Ascending aorta (tissue), 2 donors: ENCODE measurements at regions not wholly inside any gene's neighbourhood (a gene's known extent, or its start where the extent isn't known, plus 50 kb on each side); places are given as distances from the start of the nearest gene placed in this dataset.

Experiments used
- DNase-seq, 2 donors: peaks; one replicate each; pipeline ENCODE4 v3.0.0-alpha.2; 2019; ENCODE audit warnings: low spot score in 2 of 2
- H3K27ac ChIP-seq, 2 donors: fragments of 200-600 bp; sonication (generic); one replicate each; pipeline ENCODE4 v1.5.1; 2016 to 2017; ENCODE audit warnings: mild to moderate bottlenecking in 1 of 2
- H3K27me3 ChIP-seq: fragments of 200-600 bp; sonication (generic); one replicate; pipeline ENCODE4 v1.5.1; 2017
- H3K36me3 ChIP-seq, 2 donors: fragments of 200-600 bp; sonication (generic); one replicate each; pipeline ENCODE4 v1.5.1; 2016
- H3K4me1 ChIP-seq, 2 donors: fragments of 200-600 bp; sonication (generic); one replicate each; pipeline ENCODE4 v1.5.1; 2016 to 2017; ENCODE audit warnings: mild to moderate bottlenecking in 1 of 2
- H3K4me3 ChIP-seq, 2 donors: fragments of 200-600 bp; sonication (generic); one replicate each; pipeline ENCODE4 v1.5.1; 2016 to 2017; ENCODE audit warnings: mild to moderate bottlenecking in 1 of 2
- H3K9me3 ChIP-seq, 2 donors: fragments of 200-600 bp; sonication (generic); one replicate each; pipeline ENCODE4 v1.5.1; 2016
- intact Hi-C: fragments of 100-400 bp; cut with DNase I; formaldehyde crosslinking; loops from one replicate; pipeline ENCODE4 v1.15.1; 2023
- TF ChIP-seq, protein P1 (sequence below), 3 experiments: fragments of 200-600 bp in 2 of 3; fragments of 450-650 bp in 1 of 3; sonication (generic) in 2 of 3; IDR thresholded peaks; one replicate each; pipeline ENCODE4 v1.5.1; 2016 to 2019; ENCODE audit warnings: antibody characterized with exemption in 3 of 3, mild to moderate bottlenecking in 1 of 3, moderate library complexity in 1 of 3

DNA sequence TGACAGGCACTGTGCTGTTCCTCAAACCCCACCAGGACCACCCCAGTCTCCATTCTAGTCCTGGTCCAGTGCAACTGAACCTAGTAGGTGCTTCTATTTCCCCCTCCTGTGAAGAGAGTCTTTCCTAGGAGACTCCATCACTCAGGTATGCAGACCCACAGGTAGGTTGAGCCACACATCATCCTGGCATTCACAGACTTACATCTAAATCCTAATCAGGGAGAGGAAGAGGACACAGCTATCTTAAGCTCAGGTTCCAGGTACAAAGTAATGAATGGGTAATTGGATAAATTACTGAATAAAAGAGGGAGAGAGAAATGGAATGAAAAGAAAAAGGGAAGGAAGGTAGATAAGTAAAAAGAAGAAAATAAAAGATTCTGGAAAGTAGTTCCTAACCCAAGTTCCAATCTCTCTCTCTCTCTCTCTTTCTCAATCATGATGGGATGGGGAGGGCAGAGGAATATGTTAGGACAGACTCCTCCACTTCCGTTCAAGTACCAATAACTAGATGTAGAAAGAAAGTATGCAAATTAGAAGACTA lies 139.8 kb upstream of the NAMPT start:
- no peak overlapping the region for H3K4me3 ChIP-seq
- intact Hi-C loops: loop anchor here (2.0 kb wide), 1 partner anchor 140 kb away; the partner anchor contains the start of gene NAMPT
- H3K27ac ChIP-seq: peak overlapping the region in 1 of 2 donors; percentile 61

DNA sequence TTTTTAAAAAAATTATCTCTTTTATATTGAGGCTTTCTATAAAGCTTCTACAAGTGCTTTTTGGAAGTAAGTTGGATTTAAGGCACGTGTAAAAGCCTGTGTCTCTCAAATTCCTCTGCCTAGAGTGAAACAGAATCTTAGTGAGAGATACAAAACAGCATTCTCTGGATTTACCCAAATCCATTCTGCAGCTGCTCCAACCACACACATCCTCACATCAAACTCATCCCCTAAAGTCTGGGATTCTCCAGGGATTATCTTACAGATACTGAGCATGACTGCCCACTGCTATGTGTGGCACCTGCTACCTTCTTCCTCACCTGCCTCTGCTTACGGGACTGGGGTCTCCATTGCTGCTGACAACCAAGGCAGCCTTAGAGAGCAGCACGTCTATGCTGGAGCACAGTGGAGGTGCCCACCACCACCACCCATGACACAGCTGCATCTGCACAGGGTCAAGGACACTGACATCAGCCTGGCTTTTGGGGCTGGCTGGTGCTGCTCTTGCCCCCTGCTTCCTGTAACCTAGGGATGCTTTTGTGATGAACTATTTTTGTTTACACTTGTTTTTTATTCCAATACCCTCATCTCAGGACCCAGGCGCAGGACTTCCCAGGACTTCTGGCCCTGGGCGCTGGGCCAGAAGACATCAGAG lies 139.2 kb upstream of the NAMPT start:
- TF ChIP-seq, protein P1, sequence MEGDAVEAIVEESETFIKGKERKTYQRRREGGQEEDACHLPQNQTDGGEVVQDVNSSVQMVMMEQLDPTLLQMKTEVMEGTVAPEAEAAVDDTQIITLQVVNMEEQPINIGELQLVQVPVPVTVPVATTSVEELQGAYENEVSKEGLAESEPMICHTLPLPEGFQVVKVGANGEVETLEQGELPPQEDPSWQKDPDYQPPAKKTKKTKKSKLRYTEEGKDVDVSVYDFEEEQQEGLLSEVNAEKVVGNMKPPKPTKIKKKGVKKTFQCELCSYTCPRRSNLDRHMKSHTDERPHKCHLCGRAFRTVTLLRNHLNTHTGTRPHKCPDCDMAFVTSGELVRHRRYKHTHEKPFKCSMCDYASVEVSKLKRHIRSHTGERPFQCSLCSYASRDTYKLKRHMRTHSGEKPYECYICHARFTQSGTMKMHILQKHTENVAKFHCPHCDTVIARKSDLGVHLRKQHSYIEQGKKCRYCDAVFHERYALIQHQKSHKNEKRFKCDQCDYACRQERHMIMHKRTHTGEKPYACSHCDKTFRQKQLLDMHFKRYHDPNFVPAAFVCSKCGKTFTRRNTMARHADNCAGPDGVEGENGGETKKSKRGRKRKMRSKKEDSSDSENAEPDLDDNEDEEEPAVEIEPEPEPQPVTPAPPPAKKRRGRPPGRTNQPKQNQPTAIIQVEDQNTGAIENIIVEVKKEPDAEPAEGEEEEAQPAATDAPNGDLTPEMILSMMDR (IDR thresholded peaks at IDR 0.05): no peak
- Histone ChIP-seq H3K36me3 (no peaks in the 10 kb centered on the region), H3K27ac (peak overlapping the region in 1 of 2 donors; percentile 61), H3K9me3 (no peaks in the 10 kb centered on the region), H3K4me1 (peaks cover 0 to 12% of the 10 kb centered on the region in 2 donors), H3K4me3 (no peak overlapping the region), H3K27me3 (no peaks in the 10 kb centered on the region)
- DNase-seq: no peak
- intact Hi-C loops: loop anchor here (2.0 kb wide), 1 partner anchor 139 kb away; the partner anchor contains the start of gene NAMPT

More for the DNA sequence above, 139.8 kb upstream of the NAMPT start:
- Histone ChIP-seq H3K27me3 (no peaks in the 10 kb centered on the region), H3K4me1 (peaks cover 0 to 12% of the 10 kb centered on the region in 2 donors), H3K9me3 (no peaks in the 10 kb centered on the region), H3K36me3 (no peaks in the 10 kb centered on the region)
- no peak for DNase-seq
- TF ChIP-seq, protein P1 (IDR thresholded peaks at IDR 0.05): no peak

DNA sequence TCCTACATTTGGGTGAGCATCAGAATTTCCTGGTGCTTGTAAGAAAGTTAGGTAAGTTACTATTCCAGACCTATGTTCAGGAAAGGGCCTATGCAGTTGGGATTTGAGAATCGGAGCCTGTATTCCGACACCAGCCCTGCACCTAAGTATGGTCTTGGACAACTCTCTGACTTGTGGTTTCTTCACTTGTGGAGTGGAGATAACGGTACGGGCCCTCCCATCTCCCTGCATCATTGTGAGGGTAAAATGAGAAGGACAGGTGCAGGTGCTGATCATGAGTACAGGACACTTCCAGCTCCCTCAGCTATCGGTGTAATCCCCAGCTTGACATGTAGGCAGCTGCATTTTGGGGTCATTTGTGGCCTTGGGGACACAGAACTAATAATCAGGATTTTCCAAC lies 138.3 kb upstream of the NAMPT start:
- TF ChIP-seq, protein P1 (IDR thresholded peaks at IDR 0.05): no peak
- Histone ChIP-seq H3K9me3 (no peaks in the 10 kb centered on the region), H3K27ac (no peak overlapping the region), H3K27me3 (no peaks in the 10 kb centered on the region), H3K4me1 (peaks cover 0 to 12% of the 10 kb centered on the region in 2 donors), H3K36me3 (no peaks in the 10 kb centered on the region), H3K4me3 (no peak overlapping the region)
- intact Hi-C loops: no loop called here
- DNase-seq: no peak

DNA sequence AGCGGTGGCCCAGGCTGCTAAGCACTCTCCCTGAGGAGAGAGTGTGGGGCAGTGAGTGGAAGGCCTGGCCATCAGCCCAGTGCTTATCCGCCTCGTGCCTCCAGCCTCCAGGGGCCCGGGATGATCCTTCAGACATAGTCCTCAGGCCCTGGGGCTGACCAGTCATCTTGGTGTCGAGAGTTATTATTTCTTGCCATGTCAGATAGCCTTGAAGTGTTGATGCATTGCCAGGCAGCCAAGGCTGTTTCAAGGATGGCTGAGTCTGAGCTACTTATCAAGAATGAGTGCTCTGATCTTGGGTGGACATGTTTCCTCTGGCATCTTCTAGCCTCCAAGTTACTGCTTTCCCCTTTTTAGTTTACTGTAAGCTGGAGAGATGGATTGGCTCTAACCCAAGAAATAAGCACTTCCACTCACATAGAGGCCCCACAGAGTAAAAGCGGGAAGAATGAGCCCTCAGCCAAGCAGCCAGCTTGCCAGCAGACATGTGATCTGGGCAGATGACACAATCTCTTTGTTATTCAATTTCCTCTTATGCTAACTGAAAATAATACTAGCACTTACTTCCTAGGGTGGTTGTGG lies 136.5 kb upstream of the NAMPT start:
- intact Hi-C loops: no loop called here
- peak; percentile 33 to 85 for DNase-seq

DNA sequence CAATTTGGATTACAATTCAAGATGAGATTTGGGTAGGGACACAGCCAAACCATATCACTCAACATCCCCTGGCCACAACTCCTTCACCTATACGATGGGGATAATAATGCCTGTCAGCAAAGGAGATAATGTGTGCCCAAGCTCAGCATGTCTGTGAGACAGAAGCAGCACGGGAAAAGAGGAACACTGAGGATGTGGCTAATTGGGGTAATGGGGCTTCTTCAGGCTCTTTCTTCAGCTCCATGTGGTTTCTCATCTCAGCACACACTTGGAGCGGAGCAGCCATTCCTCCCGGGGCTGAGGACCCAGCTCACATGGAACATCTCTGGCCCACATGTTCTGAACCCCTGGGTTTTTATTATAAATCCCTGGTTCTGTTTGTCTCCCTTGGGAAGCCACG lies 136.0 kb upstream of the NAMPT start:
- no peak for DNase-seq
- intact Hi-C loops: no loop called here
- peaks cover 4 to 8% of the 10 kb centered on the region in 2 donors for H3K9me3 ChIP-seq
- peak overlapping the region; percentile 62 to 71 for H3K27ac ChIP-seq
- H3K4me1 ChIP-seq: peaks cover 0 to 12% of the 10 kb centered on the region in 2 donors
- no peak overlapping the region for H3K4me3 ChIP-seq
- H3K36me3 ChIP-seq: no peaks in the 10 kb centered on the region
- no peaks in the 10 kb centered on the region for H3K27me3 ChIP-seq
- TF ChIP-seq, protein P1 (IDR thresholded peaks at IDR 0.05): no peak

More for the DNA sequence above, 136.5 kb upstream of the NAMPT start:
- Histone ChIP-seq H3K4me1 (peaks cover 0 to 12% of the 10 kb centered on the region in 2 donors), H3K9me3 (peaks cover 0 to 3% of the 10 kb centered on the region in 2 donors), H3K27ac (peak overlapping the region; percentile 62 to 71), H3K4me3 (no peak overlapping the region), H3K36me3 (no peaks in the 10 kb centered on the region), H3K27me3 (no peaks in the 10 kb centered on the region)
- TF ChIP-seq, protein P1 (IDR thresholded peaks at IDR 0.05): no peak
